CD8-positive, alpha-beta memory T cell (primary cell): ENCODE measurements at regions not wholly inside any gene's neighbourhood (a gene's known extent, or its start where the extent isn't known, plus 50 kb on each side); places are given as distances from the start of the nearest gene placed in this dataset.

Experiments used
- CTCF ChIA-PET: fragments of 350-600 bp; sonication (Branson Sonifier 250); formaldehyde crosslinking; loops from one replicate; lab custom pipeline; 2021; ENCODE audit warnings: antibody characterized with exemption; lab: Charles Lee
- POLR2A ChIA-PET: fragments of 350-600 bp; sonication (Branson Sonifier 250); formaldehyde crosslinking; loops from one replicate; lab custom pipeline; 2021; ENCODE audit warnings: antibody characterized with exemption; lab: Charles Lee
- DNase-seq, 5 donors: peaks; one replicate each; pipeline versions ENCODE4 v3.0.0 to v3.0.0-alpha.2; 2020 to 2022; ENCODE audit warnings: mixed read lengths in 1 of 5
- H3K27ac ChIP-seq: one replicate; pipeline ENCODE4 v1.7.0; 2013; ENCODE audit warnings: low read depth, mild to moderate bottlenecking, low read length, moderate library complexity
- H3K27me3 ChIP-seq: 2 replicates; pipeline ENCODE4 v1.7.0; 2013; ENCODE audit warnings: low read length, mild to moderate bottlenecking; ENCODE audit not compliant: insufficient read depth, poor library complexity, severe bottlenecking
- H3K36me3 ChIP-seq: 2 replicates; pipeline ENCODE4 v1.7.0; 2013; ENCODE audit warnings: mild to moderate bottlenecking, low read length, moderate library complexity; ENCODE audit not compliant: insufficient read depth
- H3K4me1 ChIP-seq: 2 replicates; pipeline ENCODE4 v1.7.0; 2013; ENCODE audit warnings: mild to moderate bottlenecking, low read length, moderate library complexity; ENCODE audit not compliant: insufficient read depth
- H3K4me3 ChIP-seq: 2 replicates; pipeline ENCODE4 v1.7.0; 2013; ENCODE audit warnings: mild to moderate bottlenecking, low read length
- H3K9me3 ChIP-seq: 2 replicates; pipeline ENCODE4 v1.7.0; 2013; ENCODE audit warnings: mild to moderate bottlenecking, low read length
- H3K27ac Mint-ChIP-seq, 8 donors: one replicate each; pipeline ENCODE4 v1.8.0; 2020 to 2021; ENCODE audit warnings: mixed read lengths in 8 of 8, mild to moderate bottlenecking in 6 of 8, inconsistent platforms in 3 of 8, moderate library complexity in 3 of 8
- H3K27me3 Mint-ChIP-seq, 2 donors: one replicate each; pipeline ENCODE4 v1.8.0; 2020 to 2021; ENCODE audit warnings: mixed read lengths in 2 of 2, mild to moderate bottlenecking in 1 of 2, moderate library complexity in 1 of 2
- H3K36me3 Mint-ChIP-seq, 3 donors: one replicate each; pipeline ENCODE4 v1.8.0; 2020 to 2021; ENCODE audit warnings: mixed read lengths in 3 of 3, inconsistent platforms in 1 of 3, mild to moderate bottlenecking in 1 of 3
- H3K4me1 Mint-ChIP-seq, 3 donors: one replicate each; pipeline ENCODE4 v1.8.0; 2020 to 2021; ENCODE audit warnings: mixed read lengths in 3 of 3, inconsistent platforms in 1 of 3, mild to moderate bottlenecking in 1 of 3
- H3K4me3 Mint-ChIP-seq, 7 donors: one replicate each; pipeline ENCODE4 v1.8.0; 2020 to 2021; ENCODE audit warnings: mixed read lengths in 7 of 7, mild to moderate bottlenecking in 6 of 7, moderate library complexity in 4 of 7, inconsistent platforms in 2 of 7
- H3K9me3 Mint-ChIP-seq, 5 donors: one replicate each; pipeline ENCODE4 v1.8.0; 2020 to 2022; ENCODE audit warnings: mixed read lengths in 5 of 5, mild to moderate bottlenecking in 3 of 5, moderate library complexity in 2 of 5, inconsistent platforms in 1 of 5

DNA sequence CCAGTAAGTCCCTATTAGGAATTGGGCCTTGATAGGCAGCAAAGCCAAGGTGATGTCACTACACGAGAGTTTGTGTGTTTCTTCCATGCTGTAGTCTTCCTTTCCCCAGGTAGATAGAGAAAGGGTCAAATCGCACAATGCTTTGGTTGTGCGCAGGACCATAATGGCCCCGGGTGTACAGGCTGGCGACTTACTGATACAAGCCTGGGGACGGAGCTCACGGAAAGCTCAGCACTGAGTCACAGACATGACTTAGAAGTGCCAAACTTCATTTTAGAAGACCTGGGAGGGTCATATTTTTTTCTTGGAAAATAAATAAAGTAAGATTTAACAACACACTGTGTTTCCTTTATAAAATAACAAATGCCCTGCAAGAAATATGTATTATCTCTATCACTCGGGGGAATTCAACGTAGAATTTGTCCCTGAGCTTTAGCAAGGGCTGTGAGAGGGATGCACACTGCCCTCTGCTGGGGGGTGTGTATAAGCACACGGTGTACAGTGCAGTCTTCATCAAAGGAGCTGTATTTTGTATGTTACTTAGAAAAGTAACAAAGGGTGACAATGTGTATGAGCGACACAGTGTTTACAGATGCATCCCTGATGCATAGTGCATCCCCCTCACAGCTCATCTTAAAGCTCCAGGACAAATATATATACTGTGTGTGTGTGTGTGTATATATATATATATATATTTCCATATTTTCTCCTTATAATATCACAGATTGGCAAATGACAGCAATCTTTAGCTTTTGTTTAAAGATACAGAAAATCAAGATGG, 254.5 kb upstream of the VEGFC start:
- H3K4me3 Mint-ChIP-seq: no peak overlapping the region
- H3K27ac Mint-ChIP-seq: no peak overlapping the region
- Histone ChIP-seq H3K4me3 (no peak overlapping the region), H3K9me3 (no peaks in the 10 kb centered on the region), H3K4me1 (no peaks in the 10 kb centered on the region), H3K36me3 (no peaks in the 10 kb centered on the region), H3K27ac (no peak overlapping the region), H3K27me3 (no peaks in the 10 kb centered on the region)
- no peaks in the 10 kb centered on the region for H3K36me3 Mint-ChIP-seq
- POLR2A ChIA-PET: no interaction called here
- H3K27me3 Mint-ChIP-seq: peaks cover 4 to 19% of the 10 kb centered on the region in 2 donors
- DNase-seq: peak; percentile 4 to 46 (median 24)
- CTCF ChIA-PET: interaction anchor here (0.8 to 1.5 kb wide), 4 partner anchors 10 to 1012 kb away, joined by 3 to 8 read pairs (median 4); no protein-coding TSS in a partner anchor
- no peaks in the 10 kb centered on the region for H3K4me1 Mint-ChIP-seq
- no peaks in the 10 kb centered on the region for H3K9me3 Mint-ChIP-seq

DNA sequence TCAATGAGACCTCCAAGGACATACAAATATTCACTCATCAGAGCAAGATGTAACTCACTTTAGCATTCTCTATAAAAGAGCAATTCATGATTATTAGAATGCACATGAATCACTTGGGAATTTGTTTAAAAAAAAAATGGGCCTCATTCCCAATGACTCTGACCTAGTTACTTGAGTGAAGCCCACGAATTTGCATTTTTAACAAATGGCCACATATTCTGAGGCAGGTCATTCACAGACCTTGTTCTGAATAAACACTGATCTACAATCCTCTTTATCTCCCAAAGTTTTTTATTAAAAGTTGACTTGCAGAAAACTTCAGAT, 255.1 kb upstream of the VEGFC start:
- H3K27ac ChIP-seq: no peak overlapping the region
- Mint-ChIP-seq H3K4me1 (no peaks in the 10 kb centered on the region), H3K9me3 (no peaks in the 10 kb centered on the region), H3K27ac (no peak overlapping the region), H3K36me3 (no peaks in the 10 kb centered on the region), H3K27me3 (peaks cover 4 to 19% of the 10 kb centered on the region in 2 donors), H3K4me3 (no peak overlapping the region)
- ChIA-PET CTCF (interaction anchor here (1.0 to 1.5 kb wide), 3 partner anchors 10 to 19 kb away, joined by 3 to 8 read pairs (median 5); no protein-coding TSS in a partner anchor), POLR2A (no interaction called here)
- H3K36me3 ChIP-seq: no peaks in the 10 kb centered on the region
- no peak for DNase-seq
- no peaks in the 10 kb centered on the region for H3K4me1 ChIP-seq
- H3K9me3 ChIP-seq: no peaks in the 10 kb centered on the region
- H3K27me3 ChIP-seq: no peaks in the 10 kb centered on the region
- H3K4me3 ChIP-seq: no peak overlapping the region

DNA sequence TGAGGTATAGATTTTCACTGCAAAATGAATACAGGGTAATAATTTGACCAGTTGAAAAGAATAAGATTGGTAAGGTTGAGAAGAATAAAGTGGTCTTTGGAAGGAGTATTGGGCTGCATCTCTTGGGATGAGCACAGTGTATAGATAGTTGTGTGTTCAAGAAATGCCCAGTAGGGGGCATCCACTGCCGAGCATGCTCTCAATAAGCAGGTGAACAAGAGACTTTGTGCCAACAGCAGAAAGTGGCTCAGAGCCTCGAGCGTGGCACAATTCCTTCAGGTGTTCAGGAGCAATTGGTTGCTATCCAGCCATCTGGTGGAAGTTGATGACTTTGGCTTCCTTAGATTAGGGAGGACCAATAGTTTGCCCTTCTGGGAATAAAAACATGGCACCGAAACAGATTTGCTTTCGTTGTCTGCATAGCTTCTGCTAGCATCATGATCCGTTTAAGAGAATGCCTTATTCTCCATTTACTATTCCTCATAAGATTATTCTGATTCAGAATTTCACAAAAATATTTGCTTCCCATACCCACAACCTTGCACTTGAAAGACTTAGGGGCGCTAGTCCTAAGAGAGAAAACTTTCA, 258.1 kb upstream of the NEIL3 start:
- H3K27ac ChIP-seq: no peak overlapping the region
- no peaks in the 10 kb centered on the region for H3K36me3 Mint-ChIP-seq
- H3K4me3 ChIP-seq: no peak overlapping the region
- no peaks in the 10 kb centered on the region for H3K9me3 Mint-ChIP-seq
- peaks cover 2 to 15% of the 10 kb centered on the region in 2 donors for H3K27me3 Mint-ChIP-seq
- no peak for DNase-seq
- CTCF ChIA-PET: no interaction called here
- no peak overlapping the region for H3K4me3 Mint-ChIP-seq
- no peaks in the 10 kb centered on the region for H3K36me3 ChIP-seq
- H3K4me1 Mint-ChIP-seq: no peaks in the 10 kb centered on the region
- H3K4me1 ChIP-seq: no peaks in the 10 kb centered on the region
- H3K27ac Mint-ChIP-seq: no peak overlapping the region
- POLR2A ChIA-PET: no interaction called here
- H3K9me3 ChIP-seq: no peaks in the 10 kb centered on the region
- H3K27me3 ChIP-seq: no peaks in the 10 kb centered on the region

DNA sequence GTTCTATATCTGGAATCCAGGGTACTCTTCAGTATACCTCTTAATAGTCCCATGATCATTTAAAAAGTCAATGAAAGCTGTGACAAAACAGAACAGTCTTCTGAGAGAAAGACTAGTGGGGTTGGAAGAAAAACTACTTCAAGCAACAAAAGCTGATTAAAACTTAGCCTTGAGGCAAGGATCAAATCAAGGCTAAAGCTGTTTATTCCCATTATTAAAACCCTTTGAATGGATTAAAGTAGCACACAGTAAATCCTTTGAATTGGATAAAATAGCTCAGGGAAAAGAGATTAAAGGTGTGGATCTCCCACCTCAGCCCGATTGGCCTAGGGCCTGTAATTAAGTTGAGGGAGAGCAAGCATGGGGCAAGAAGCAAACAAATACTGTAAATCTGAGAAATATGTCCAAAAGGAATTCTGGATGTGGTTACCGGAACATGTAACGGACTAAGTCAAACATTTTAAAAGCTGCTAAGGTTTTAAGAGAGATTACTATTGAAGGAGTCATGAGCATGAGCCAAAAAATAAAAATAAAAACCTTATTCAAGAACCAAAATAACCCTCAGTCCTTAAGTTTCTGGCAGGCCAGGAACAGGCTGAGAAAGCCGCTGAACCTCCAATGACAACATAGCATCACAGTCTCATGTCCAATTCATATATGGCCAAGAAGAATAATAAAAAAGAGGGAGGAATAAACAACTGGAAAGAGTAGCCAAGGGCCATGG, 257.3 kb upstream of the NEIL3 start:
- DNase-seq: no peak
- no peak overlapping the region for H3K27ac ChIP-seq
- H3K4me3 ChIP-seq: no peak overlapping the region
- H3K36me3 Mint-ChIP-seq: no peaks in the 10 kb centered on the region
- CTCF ChIA-PET: no interaction called here
- no peak overlapping the region for H3K4me3 Mint-ChIP-seq
- no peak overlapping the region for H3K27ac Mint-ChIP-seq
- H3K27me3 ChIP-seq: no peaks in the 10 kb centered on the region
- no peaks in the 10 kb centered on the region for H3K36me3 ChIP-seq
- no peaks in the 10 kb centered on the region for H3K9me3 Mint-ChIP-seq
- no peaks in the 10 kb centered on the region for H3K4me1 ChIP-seq
- POLR2A ChIA-PET: no interaction called here
- H3K27me3 Mint-ChIP-seq: peaks cover 2 to 15% of the 10 kb centered on the region in 2 donors
- H3K9me3 ChIP-seq: no peaks in the 10 kb centered on the region
- no peaks in the 10 kb centered on the region for H3K4me1 Mint-ChIP-seq

DNA sequence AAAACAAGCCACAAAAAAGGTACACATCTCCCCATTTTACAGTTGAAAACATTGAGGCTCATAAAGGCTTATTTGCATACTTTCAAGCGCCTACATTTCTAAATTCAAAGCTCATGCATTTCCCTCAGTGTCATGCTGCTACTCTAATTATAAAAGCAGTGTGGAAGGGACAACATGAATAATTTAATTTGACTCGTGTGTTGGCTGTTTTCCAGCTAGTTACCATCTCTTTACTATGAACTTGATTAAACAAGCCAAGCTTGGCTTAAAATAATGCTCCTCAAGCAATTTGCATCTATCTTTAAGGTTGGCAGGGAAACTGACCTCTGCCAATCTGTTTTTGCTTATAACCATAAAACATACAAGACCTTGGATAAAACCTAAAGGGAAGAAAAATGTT, 252.5 kb upstream of the NEIL3 start:
- no peaks in the 10 kb centered on the region for H3K9me3 ChIP-seq
- H3K4me3 ChIP-seq: no peak overlapping the region
- no peaks in the 10 kb centered on the region for H3K4me1 Mint-ChIP-seq
- no peak overlapping the region for H3K4me3 Mint-ChIP-seq
- POLR2A ChIA-PET: no interaction called here
- H3K36me3 ChIP-seq: no peaks in the 10 kb centered on the region
- H3K36me3 Mint-ChIP-seq: no peaks in the 10 kb centered on the region
- no peak for DNase-seq
- H3K27me3 ChIP-seq: no peaks in the 10 kb centered on the region
- no peaks in the 10 kb centered on the region for H3K9me3 Mint-ChIP-seq
- no peak overlapping the region for H3K27ac ChIP-seq
- no peak overlapping the region for H3K27ac Mint-ChIP-seq
- CTCF ChIA-PET: interaction anchor here (1.9 kb wide), 1 partner anchor 10 kb away, joined by 8 read pairs; no protein-coding TSS in a partner anchor
- no peaks in the 10 kb centered on the region for H3K4me1 ChIP-seq
- no peaks in the 10 kb centered on the region for H3K27me3 Mint-ChIP-seq

DNA sequence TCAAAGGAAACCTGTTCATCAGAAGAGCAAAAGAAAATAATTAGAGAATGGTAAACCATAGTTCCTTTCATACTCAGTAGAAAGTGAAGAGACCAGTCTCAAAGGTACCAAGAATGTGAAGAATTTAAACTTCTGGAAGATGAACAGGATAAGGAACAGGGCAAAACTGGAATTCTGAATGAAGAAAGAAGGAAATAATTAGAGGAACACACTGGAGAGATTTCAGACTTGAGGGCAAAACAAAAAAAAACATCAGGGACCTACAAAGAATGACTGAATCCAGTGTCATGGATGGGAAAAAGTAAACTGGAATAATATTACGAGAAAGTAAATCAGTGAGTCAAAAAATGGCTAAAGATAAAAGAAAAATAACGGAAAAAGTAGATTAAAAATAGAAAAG, 245.6 kb upstream of the NEIL3 start:
- CTCF ChIA-PET: no interaction called here
- no peak overlapping the region for H3K27ac ChIP-seq
- no peaks in the 10 kb centered on the region for H3K36me3 ChIP-seq
- no peaks in the 10 kb centered on the region for H3K4me1 ChIP-seq
- DNase-seq: no peak
- Mint-ChIP-seq H3K27me3 (no peaks in the 10 kb centered on the region), H3K9me3 (no peaks in the 10 kb centered on the region), H3K4me1 (no peaks in the 10 kb centered on the region), H3K4me3 (no peak overlapping the region), H3K27ac (no peak overlapping the region), H3K36me3 (no peaks in the 10 kb centered on the region)
- no peaks in the 10 kb centered on the region for H3K27me3 ChIP-seq
- no peaks in the 10 kb centered on the region for H3K9me3 ChIP-seq
- no peak overlapping the region for H3K4me3 ChIP-seq
- POLR2A ChIA-PET: no interaction called here

DNA sequence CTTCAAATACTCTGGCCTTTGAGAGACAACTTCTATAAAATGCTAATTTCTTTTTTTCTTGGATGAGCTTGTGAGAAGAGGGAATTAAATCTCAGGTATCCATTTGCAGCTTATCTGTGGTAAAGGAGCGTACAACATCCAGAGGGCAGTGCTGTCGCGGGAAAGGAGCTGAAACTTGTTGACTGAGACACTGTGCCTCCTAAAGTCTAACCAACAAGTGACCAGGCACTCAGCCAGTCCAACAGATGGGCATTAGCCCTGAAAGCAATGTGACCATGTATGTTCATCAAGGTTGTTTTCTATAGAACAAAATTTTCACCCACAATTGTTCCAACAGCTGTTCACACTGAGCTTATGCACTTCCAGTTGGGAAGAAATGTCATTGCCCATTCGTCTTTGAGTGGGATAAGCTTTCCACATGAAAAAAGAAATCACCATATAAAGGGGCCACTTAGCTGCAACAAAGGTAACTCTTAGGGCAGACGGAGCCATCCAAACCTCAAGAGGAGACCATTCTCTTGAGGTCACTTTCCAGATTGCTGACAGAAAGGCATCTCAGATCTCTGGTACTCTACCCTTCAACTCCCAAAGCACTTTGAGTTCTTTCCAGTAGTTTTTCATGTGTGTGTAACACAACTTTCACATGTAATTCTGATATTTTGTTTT, 244.8 kb upstream of the NEIL3 start:
- H3K9me3 ChIP-seq: no peaks in the 10 kb centered on the region
- no peaks in the 10 kb centered on the region for H3K36me3 Mint-ChIP-seq
- H3K27ac ChIP-seq: no peak overlapping the region
- no peaks in the 10 kb centered on the region for H3K27me3 Mint-ChIP-seq
- H3K27me3 ChIP-seq: no peaks in the 10 kb centered on the region
- POLR2A ChIA-PET: no interaction called here
- DNase-seq: no peak
- H3K4me3 ChIP-seq: no peak overlapping the region
- H3K9me3 Mint-ChIP-seq: no peaks in the 10 kb centered on the region
- no peaks in the 10 kb centered on the region for H3K4me1 Mint-ChIP-seq
- CTCF ChIA-PET: interaction anchor here (1.2 to 1.3 kb wide), 2 partner anchors 10 to 17 kb away, joined by 3 to 4 read pairs; no protein-coding TSS in a partner anchor
- H3K4me1 ChIP-seq: no peaks in the 10 kb centered on the region
- H3K36me3 ChIP-seq: no peaks in the 10 kb centered on the region
- no peak overlapping the region for H3K27ac Mint-ChIP-seq
- H3K4me3 Mint-ChIP-seq: no peak overlapping the region

DNA sequence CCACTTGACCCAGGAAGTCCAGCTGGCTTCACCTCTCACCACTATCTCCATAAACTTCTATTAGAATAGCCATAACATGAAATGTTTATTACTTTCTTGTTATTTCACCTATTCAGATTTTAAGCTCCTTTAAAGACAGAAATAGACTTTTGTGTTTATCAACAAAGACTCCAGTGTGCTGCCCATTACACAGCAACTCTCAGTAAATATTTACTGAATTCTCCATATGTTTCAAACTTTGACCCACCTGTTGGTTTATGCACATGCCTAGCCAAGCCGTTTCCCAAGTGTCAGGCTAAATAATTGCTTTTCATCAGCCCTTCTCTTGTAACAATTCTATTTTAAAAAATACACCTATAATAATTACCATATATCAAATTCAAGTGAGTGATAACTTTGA, 242.9 kb upstream of the NEIL3 start:
- H3K27me3 ChIP-seq: no peaks in the 10 kb centered on the region

More for the DNA sequence above, 242.9 kb upstream of the NEIL3 start:
- CTCF ChIA-PET: no interaction called here
- Histone ChIP-seq H3K4me3 (no peak overlapping the region), H3K27ac (no peak overlapping the region), H3K4me1 (no peaks in the 10 kb centered on the region), H3K36me3 (no peaks in the 10 kb centered on the region), H3K9me3 (no peaks in the 10 kb centered on the region)
- POLR2A ChIA-PET: no interaction called here
- Mint-ChIP-seq H3K36me3 (no peaks in the 10 kb centered on the region), H3K27me3 (no peaks in the 10 kb centered on the region), H3K4me3 (no peak overlapping the region), H3K27ac (no peak overlapping the region), H3K9me3 (no peaks in the 10 kb centered on the region), H3K4me1 (no peaks in the 10 kb centered on the region)
- no peak for DNase-seq
